ENCODE measurements at regions not wholly inside any gene's neighbourhood (a gene's known extent, or its start where the extent isn't known, plus 50 kb on each side); places are given as distances from the start of the nearest gene placed in this dataset.

DNA sequence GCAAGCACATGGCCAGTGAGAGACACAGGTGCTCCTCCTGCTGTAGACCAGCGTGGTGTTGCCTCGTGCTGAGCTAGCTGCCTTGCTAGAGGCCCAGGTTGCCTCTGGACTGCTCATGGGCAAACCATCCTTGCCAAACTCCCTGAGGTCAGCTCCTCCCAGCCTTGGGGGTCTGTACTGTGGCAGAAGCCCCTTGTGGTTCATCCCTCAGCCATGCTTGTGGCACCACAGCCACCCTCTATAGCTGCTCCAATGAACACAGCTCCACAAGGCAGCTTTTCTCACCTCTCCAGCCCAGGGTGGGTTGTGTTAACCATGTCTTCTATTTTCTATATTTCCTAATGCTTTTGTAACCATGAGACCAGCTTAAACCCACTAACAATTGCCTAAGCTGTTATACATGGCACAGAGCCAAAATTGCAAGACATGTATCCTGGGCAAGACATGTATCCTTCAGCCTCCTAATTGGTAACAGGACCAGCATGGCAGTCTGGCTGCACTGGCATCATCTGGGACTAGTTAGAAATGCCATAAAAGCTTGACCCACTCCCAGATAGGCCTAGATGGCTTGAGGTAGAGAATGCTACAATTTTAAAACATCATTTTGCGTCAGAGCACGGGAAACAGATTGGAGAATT is 183.1 kb upstream of the S1PR3 start:
- TF ChIP-seq, protein P1, sequence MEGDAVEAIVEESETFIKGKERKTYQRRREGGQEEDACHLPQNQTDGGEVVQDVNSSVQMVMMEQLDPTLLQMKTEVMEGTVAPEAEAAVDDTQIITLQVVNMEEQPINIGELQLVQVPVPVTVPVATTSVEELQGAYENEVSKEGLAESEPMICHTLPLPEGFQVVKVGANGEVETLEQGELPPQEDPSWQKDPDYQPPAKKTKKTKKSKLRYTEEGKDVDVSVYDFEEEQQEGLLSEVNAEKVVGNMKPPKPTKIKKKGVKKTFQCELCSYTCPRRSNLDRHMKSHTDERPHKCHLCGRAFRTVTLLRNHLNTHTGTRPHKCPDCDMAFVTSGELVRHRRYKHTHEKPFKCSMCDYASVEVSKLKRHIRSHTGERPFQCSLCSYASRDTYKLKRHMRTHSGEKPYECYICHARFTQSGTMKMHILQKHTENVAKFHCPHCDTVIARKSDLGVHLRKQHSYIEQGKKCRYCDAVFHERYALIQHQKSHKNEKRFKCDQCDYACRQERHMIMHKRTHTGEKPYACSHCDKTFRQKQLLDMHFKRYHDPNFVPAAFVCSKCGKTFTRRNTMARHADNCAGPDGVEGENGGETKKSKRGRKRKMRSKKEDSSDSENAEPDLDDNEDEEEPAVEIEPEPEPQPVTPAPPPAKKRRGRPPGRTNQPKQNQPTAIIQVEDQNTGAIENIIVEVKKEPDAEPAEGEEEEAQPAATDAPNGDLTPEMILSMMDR (IDR thresholded peaks at IDR 0.05 in 8 of 11, conservative IDR thresholded peaks at IDR 0.05 in 3 of 11) = no peak
- no peak for TF ChIP-seq POLR2A (IDR thresholded peaks at IDR 0.05)
- TF ChIP-seq POLR2AphosphoS5 (IDR thresholded peaks at IDR 0.05) = no peak

All from spleen (tissue), 7 donors.